ENCODE measurements at regions not wholly inside any gene's neighbourhood (a gene's known extent, or its start where the extent isn't known, plus 50 kb on each side); places are given as distances from the start of the nearest gene placed in this dataset.
"Not testable (repeated sequence)": the region's sequence is repeated elsewhere in the genome, so short reads cannot be mapped to it uniquely, and the experiment has no call there.

DNA sequence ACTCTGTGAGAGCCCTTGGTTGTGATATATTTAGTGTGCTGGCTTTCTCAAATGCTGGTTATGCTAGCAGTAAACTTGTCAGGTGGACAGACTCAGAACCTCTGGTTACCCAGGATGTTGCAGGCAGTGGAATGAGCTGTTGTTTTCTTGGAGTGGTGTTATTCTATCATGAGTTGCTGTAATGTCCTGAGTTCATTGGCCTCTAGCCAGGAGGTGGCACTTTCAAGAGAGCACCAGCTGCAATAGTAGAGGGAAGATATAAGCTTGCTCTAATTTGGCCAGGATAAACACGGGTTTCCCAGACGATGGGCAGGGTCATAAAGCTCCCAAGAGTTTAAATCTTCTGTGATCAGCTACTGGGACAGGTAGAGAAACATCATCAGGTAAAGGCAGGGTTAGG is 95.0 kb upstream of the UBQLN2 start:
- ChIA-PET CTCF (no interaction called here), POLR2A (no interaction called here)
- TF ChIP-seq, protein P1, sequence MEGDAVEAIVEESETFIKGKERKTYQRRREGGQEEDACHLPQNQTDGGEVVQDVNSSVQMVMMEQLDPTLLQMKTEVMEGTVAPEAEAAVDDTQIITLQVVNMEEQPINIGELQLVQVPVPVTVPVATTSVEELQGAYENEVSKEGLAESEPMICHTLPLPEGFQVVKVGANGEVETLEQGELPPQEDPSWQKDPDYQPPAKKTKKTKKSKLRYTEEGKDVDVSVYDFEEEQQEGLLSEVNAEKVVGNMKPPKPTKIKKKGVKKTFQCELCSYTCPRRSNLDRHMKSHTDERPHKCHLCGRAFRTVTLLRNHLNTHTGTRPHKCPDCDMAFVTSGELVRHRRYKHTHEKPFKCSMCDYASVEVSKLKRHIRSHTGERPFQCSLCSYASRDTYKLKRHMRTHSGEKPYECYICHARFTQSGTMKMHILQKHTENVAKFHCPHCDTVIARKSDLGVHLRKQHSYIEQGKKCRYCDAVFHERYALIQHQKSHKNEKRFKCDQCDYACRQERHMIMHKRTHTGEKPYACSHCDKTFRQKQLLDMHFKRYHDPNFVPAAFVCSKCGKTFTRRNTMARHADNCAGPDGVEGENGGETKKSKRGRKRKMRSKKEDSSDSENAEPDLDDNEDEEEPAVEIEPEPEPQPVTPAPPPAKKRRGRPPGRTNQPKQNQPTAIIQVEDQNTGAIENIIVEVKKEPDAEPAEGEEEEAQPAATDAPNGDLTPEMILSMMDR (IDR thresholded peaks at IDR 0.05; ENCODE audit: insufficient read depth, low read length, missing control alignments) = no peak
- DNase-seq (ENCODE audit: low read depth, low spot score) = no peak
- no peak overlapping the region for H3K4me3 ChIP-seq (ENCODE audit: low read depth, low read length)

DNA sequence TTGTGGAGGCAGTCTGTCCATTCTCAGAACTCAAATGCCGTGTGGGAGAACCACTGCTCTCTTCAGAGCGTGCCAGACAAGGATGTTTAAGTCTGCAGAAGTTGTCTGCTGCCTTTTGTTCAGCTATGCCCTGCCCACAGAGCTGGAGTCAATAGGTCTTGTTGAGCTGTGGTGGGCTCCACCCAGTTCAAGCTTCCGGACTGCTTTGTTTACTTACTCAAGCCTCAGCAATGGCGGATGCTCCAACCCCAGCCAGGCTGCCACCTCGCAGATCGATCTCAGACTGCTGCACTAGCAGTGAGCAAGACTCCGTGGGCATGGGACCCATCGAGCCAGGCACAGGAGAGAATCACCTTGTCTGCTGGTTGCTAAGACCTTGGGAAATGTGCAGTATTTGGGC is 68.5 kb upstream of the UBQLN2 start:
- DNase-seq (ENCODE audit: low read depth, low spot score); CTCF ChIA-PET; POLR2A ChIA-PET; H3K4me3 ChIP-seq (ENCODE audit: low read depth, low read length): not testable (repeated sequence)

DNA sequence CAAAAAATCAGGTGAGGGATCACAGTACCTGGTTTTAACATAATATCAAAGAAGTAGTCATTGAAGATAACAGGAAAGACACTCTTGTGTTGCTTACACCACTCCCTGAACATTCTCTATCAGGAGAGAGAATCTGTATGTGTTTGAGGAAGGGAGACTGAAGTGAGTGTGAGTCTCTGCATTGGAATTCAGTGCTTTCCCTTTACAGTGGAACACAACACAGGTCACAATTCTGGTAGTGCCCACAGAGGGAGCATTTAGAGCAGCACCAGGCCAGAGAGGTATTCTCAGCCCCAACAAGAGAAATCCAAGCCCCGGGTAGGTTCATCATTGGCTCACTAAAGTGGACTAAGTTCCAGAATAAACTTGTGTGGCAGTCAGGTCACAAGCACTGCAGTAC is 64.7 kb upstream of the UBQLN2 start:
- POLR2A ChIA-PET = no interaction called here
- CTCF ChIA-PET = no interaction called here
- no peak overlapping the region for H3K4me3 ChIP-seq (ENCODE audit: low read depth, low read length)
- DNase-seq (ENCODE audit: low read depth, low spot score) = no peak
- TF ChIP-seq, protein P1 (IDR thresholded peaks at IDR 0.05; ENCODE audit: insufficient read depth, low read length, missing control alignments) = no peak

DNA sequence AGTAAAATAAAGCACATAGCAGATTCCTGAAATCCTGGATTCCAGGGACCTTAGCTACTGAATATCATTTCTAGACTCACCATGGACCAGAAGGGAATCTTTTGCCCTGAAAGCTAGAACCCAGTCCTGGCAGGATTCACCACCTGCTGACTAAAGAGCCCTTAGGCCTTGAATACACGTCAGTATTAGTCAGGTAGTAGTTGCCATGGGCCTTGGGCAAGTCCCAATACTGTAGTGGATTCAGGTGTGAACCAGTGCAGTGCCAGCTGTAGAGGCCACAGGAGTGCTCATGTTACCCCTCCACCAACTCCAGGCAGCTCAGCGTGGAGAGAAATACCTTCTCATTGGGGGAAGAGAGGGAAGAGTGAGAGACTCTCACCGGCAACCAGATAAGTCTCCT is 64.1 kb upstream of the UBQLN2 start:
- ChIA-PET POLR2A (no interaction called here), CTCF (no interaction called here)
- DNase-seq (ENCODE audit: low read depth, low spot score) = no peak
- TF ChIP-seq, protein P1 (IDR thresholded peaks at IDR 0.05; ENCODE audit: insufficient read depth, low read length, missing control alignments) = no peak
- no peak overlapping the region for H3K4me3 ChIP-seq (ENCODE audit: low read depth, low read length)

DNA sequence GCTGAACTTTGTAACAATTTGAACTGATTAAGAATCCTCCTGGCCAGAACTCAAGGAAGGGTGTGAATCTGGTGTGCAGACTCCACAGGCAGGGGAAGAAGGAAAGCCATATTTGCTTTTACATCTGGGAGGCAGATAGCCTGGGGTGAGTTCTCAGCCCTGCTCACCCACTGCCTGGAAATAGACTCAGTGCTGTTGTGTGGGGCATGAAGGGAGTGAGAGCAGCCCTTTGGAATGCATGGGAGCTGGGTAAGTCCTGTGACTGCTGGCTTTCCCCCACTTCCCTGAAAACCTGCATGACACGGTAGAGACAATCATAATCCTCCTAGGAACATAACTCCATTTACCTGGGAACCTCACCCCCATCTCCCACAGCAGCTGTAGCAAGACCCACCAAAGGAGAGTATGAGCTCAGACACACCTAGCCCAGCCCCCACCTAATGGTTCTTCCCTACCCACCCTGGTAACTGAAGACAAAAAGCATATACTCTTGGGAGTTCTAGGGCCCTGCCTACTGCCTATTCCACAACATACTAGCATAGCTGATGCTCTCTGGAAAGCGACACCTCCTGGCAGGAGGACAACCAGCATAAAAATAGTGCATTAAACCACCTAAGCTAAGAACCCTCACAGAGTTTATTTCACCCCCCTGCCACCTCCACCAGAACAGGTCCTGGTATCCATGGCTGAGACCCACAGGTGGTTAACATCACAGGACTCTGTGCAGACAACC is 59.3 kb upstream of the UBQLN2 start:
- H3K4me3 ChIP-seq (ENCODE audit: low read depth, low read length) = no peak overlapping the region
- CTCF ChIA-PET = no interaction called here
- no peak for DNase-seq (ENCODE audit: low read depth, low spot score)
- POLR2A ChIA-PET = no interaction called here
- TF ChIP-seq, protein P1 (IDR thresholded peaks at IDR 0.05; ENCODE audit: insufficient read depth, low read length, missing control alignments) = no peak

DNA sequence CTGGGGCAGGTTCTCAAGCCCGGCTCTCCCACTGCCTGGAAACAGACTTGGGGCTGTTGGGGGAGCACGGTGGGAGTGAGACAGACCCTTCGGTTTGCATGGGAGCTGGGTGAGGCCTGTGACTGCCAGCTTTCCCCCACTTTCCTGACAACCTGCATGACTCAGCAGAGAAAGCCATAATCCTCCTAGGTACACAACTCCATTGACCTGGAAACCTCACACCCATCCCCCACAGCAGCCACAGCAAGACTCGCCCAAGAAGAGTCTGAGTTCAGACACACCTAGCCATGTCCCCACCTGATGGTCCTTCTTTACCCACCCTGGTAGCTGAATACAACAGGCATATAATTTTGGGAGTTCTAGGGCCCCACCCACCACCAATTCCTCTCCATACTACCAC is 57.6 kb upstream of the UBQLN2 start:
- no peak for DNase-seq (ENCODE audit: low read depth, low spot score)
- POLR2A ChIA-PET = no interaction called here
- CTCF ChIA-PET = no interaction called here
- TF ChIP-seq, protein P1 (IDR thresholded peaks at IDR 0.05; ENCODE audit: insufficient read depth, low read length, missing control alignments) = no peak
- no peak overlapping the region for H3K4me3 ChIP-seq (ENCODE audit: low read depth, low read length)
